IMR-90 (cell line): ENCODE measurements at regions not wholly inside any gene's neighbourhood (a gene's known extent, or its start where the extent isn't known, plus 50 kb on each side); places are given as distances from the start of the nearest gene placed in this dataset.

ENCODE experiments used
- ATAC-seq: fragments of 200-7000 bp; cut with Tn5 transposase; 2 replicates; pipeline ENCODE4 v1.9.1; 2020; ENCODE audit warnings: low read depth, mild to moderate bottlenecking, moderate library complexity
- BruUV-seq: library from RNA; stranded (reverse); fragments of 400-500 nt; replicated peaks from 2 replicates; lab custom pipeline; 2021; lab: Mats Ljungman, UMichigan
- CTCF ChIA-PET: fragments of 300-600 bp; formaldehyde crosslinking; extraction: SDS; loops from one replicate; lab custom pipeline; 2021; ENCODE audit warnings: antibody characterized with exemption; lab: Yijun Ruan, JAX
- POLR2A ChIA-PET: fragments of 300-600 bp; sonication (Branson Sonifier 250); formaldehyde crosslinking; loops from one replicate; lab custom pipeline; 2022; ENCODE audit warnings: antibody characterized with exemption; ENCODE audit not compliant: unreplicated experiment; lab: Charles Lee
- DNase-seq: peaks from one replicate; pipeline ENCODE4 v3.0.0; 2013
- H2AFZ ChIP-seq: replicated peaks from 2 replicates; pipeline ENCODE3; 2013; ENCODE audit warnings: low read length, mild to moderate bottlenecking; ENCODE audit not compliant: poor library complexity
- H2AK5ac ChIP-seq: 2 replicates; pipeline ENCODE4 v1.6.1; 2013; ENCODE audit warnings: low read depth, low read length, inconsistent platforms
- H2AK9ac ChIP-seq: replicated peaks from 2 replicates; pipeline ENCODE3; 2013; ENCODE audit warnings: mild to moderate bottlenecking, low read depth, low read length, moderate library complexity; ENCODE audit not compliant: poor library complexity
- H2BK120ac ChIP-seq: 2 replicates; pipeline ENCODE4 v1.6.1; 2013; ENCODE audit warnings: low read depth, low read length, inconsistent platforms
- H2BK15ac ChIP-seq: 3 replicates; pipeline ENCODE4 v1.6.1; 2013; ENCODE audit warnings: low read depth, low read length, inconsistent platforms
- H2BK20ac ChIP-seq: 2 replicates; pipeline ENCODE4 v1.6.1; 2013; ENCODE audit warnings: low read depth, mild to moderate bottlenecking, inconsistent platforms, low read length, moderate library complexity
- H2BK5ac ChIP-seq: 2 replicates; pipeline ENCODE4 v1.6.1; 2013; ENCODE audit warnings: mild to moderate bottlenecking, low read depth, low read length, inconsistent platforms; ENCODE audit not compliant: poor library complexity, severe bottlenecking
- H3K14ac ChIP-seq: replicated peaks from 2 replicates; pipeline ENCODE4 v1.6.1; 2013; ENCODE audit warnings: low read depth, low read length, inconsistent platforms
- H3K18ac ChIP-seq: 2 replicates; pipeline ENCODE4 v1.6.1; 2013; ENCODE audit warnings: low read depth, low read length, control low read depth
- H3K23ac ChIP-seq: 2 replicates; pipeline ENCODE4 v1.6.1; 2013; ENCODE audit warnings: low read depth, low read length, inconsistent platforms
- H3K27ac ChIP-seq: 2 replicates; pipeline ENCODE4 v1.5.1; 2013; ENCODE audit warnings: mild to moderate bottlenecking, control low read depth, low read length; ENCODE audit not compliant: insufficient read depth
- H3K27me3 ChIP-seq: 2 replicates; pipeline ENCODE4 v1.6.1; 2013; ENCODE audit warnings: low read length; ENCODE audit not compliant: control insufficient read depth, insufficient read depth
- H3K36me3 ChIP-seq: 2 replicates; pipeline ENCODE4 v1.6.1; 2013; ENCODE audit warnings: low read length, mixed read lengths; ENCODE audit not compliant: control insufficient read depth, insufficient read depth
- H3K4ac ChIP-seq: 2 replicates; pipeline ENCODE4 v1.6.1; 2013; ENCODE audit warnings: low read depth, low read length, inconsistent platforms
- H3K4me1 ChIP-seq: 2 replicates; pipeline ENCODE4 v1.6.1; 2013; ENCODE audit warnings: low read length, mixed read lengths; ENCODE audit not compliant: control insufficient read depth, insufficient read depth
- H3K4me2 ChIP-seq: 2 replicates; pipeline ENCODE4 v1.6.1; 2013; ENCODE audit warnings: low read depth, mild to moderate bottlenecking, control low read depth, low read length, moderate library complexity
- H3K4me3 ChIP-seq: 2 replicates; pipeline ENCODE4 v1.5.1; 2013; ENCODE audit warnings: low read depth, mild to moderate bottlenecking, control low read depth, low read length, moderate library complexity; ENCODE audit not compliant: insufficient read depth
- H3K56ac ChIP-seq: 2 replicates; pipeline ENCODE4 v1.6.1; 2013; ENCODE audit warnings: low read length, inconsistent platforms; ENCODE audit not compliant: insufficient read depth; ENCODE audit errors: extremely low read depth
- H3K79me1 ChIP-seq, 2 experiments: 2 replicates each; pipeline ENCODE4 v1.6.1; 2013; ENCODE audit warnings: low read length in 2 of 2, inconsistent platforms in 1 of 2, low read depth in 1 of 2
- H3K9ac ChIP-seq: 2 replicates; pipeline ENCODE4 v1.6.1; 2013; ENCODE audit warnings: low read depth, low read length, control low read depth
- H3K9me1 ChIP-seq: 2 replicates; pipeline ENCODE4 v1.6.1; 2013; ENCODE audit warnings: low read length, inconsistent platforms; ENCODE audit not compliant: insufficient read depth
- H3K9me3 ChIP-seq: 2 replicates; pipeline ENCODE4 v1.6.1; 2013; ENCODE audit warnings: low read length; ENCODE audit not compliant: control insufficient read depth, insufficient read depth
- H4K20me1 ChIP-seq: 2 replicates; pipeline ENCODE4 v1.6.1; 2013; ENCODE audit warnings: low read length, inconsistent platforms; ENCODE audit not compliant: insufficient read depth
- H4K5ac ChIP-seq: 2 replicates; pipeline ENCODE4 v1.6.1; 2013; ENCODE audit warnings: mild to moderate bottlenecking, low read depth, low read length, control low read depth
- H4K8ac ChIP-seq, 2 experiments: 2 replicates each; pipeline ENCODE4 v1.6.1; 2013; ENCODE audit warnings: low read depth in 2 of 2, low read length in 2 of 2, control low read depth in 1 of 2, inconsistent platforms in 1 of 2
- H4K91ac ChIP-seq: 2 replicates; pipeline ENCODE4 v1.6.1; 2013; ENCODE audit warnings: low read depth, low read length, inconsistent platforms; ENCODE audit not compliant: insufficient read depth
- RAD21 ChIP-seq: IDR thresholded peaks from 2 replicates; pipeline ENCODE4 v1.6.1; 2012; ENCODE audit warnings: low read length, improper control_type of control experiment
- RFX5 ChIP-seq: IDR thresholded peaks from 2 replicates; pipeline ENCODE4 v1.8.0; 2012; ENCODE audit warnings: low read depth, mild to moderate bottlenecking, low read length, moderate library complexity
- SMC3 ChIP-seq: fragments of 150-350 bp; IDR thresholded peaks from 2 replicates; pipeline ENCODE4 v1.6.1; 2016; ENCODE audit warnings: low read depth, mild to moderate bottlenecking, antibody characterized with exemption, low read length, moderate library complexity
- WGBS, 2 experiments: methylation state at CpG; one replicate each; pipeline versions ENCODE4 v1.1.5 to v1.1.7; 2013; ENCODE audit warnings: missing lambda C conversion rate in 2 of 2; ENCODE audit not compliant: insufficient read length in 1 of 2; ENCODE audit errors: extremely low coverage in 2 of 2; 5-methylcytosine and 5-hydroxymethylcytosine counted together
- dilution Hi-C: fragments of 300-500 bp; cut with HindIII; formaldehyde crosslinking; loops from one replicate; pipeline ENCODE4 v1.14.3; 2018; ENCODE audit warnings: low sequenced_read_pairs; ENCODE audit not compliant: unreplicated experiment
- in situ Hi-C: fragments of 300-500 bp; cut with MboI; formaldehyde crosslinking; loops from 3 replicates; pipeline ENCODE4 v1.14.3; 2019; ENCODE audit warnings: low sequenced_read_pairs, inconsistent platforms, mixed read lengths
- intact Hi-C: fragments of 100-400 bp; cut with micrococcal nuclease; formaldehyde crosslinking; loops from 2 replicates; pipeline ENCODE4 v1.10.0; 2022

GRCh38 chr2:8537562-8538155 is 144.2 kb upstream of the ID2 start:
- Histone ChIP-seq H3K56ac (no peak overlapping the region), H2BK20ac (no peak overlapping the region), H2AK5ac (no peak overlapping the region), H3K27ac (no peak overlapping the region), H2BK15ac (no peak overlapping the region), H2AFZ (no peak overlapping the region), H3K36me3 (no peaks in the 10 kb centered on the region), H2BK5ac (no peak overlapping the region), H4K20me1 (no peaks in the 10 kb centered on the region), H3K4me2 (no peak overlapping the region), H4K91ac (no peak overlapping the region; the same call in 1 of the 2 replicates), H4K8ac (no peak overlapping the region; a peak in 1 of 4 replicates), H3K9me3 (no peaks in the 10 kb centered on the region), H3K79me1 (no peaks in the 10 kb centered on the region), H3K27me3 (0 out of 2 replicates have a peak, but pooled peaks cover 2% of the 10 kb centered on the region), H3K14ac (no peak overlapping the region), H2BK120ac (no peak overlapping the region), H2AK9ac (no peak overlapping the region), H4K5ac (no peak overlapping the region), H3K18ac (no peak overlapping the region), H3K23ac (no peak overlapping the region), H3K4me1 (peaks cover 12% of the 10 kb centered on the region; the same call in 1 of the 2 replicates), H3K9me1 (no peaks in the 10 kb centered on the region), H3K9ac (no peak overlapping the region), H3K4me3 (no peak overlapping the region), H3K4ac (no peak overlapping the region)
- dilution Hi-C loops, result no loop called here
- no TSS peak for BruUV-seq
- intact Hi-C loops, result no loop called here
- CTCF ChIA-PET, result no interaction called here
- ATAC-seq (no peak), DNase-seq (no peak)
- WGBS, 2 experiments, result 60% methylated on average over 1 of the region's 4 CpGs; no CpG with 5 or more reads in 1 of the 2 experiments
- POLR2A ChIA-PET, result interaction anchor here (0.6 kb wide), 1 partner anchor 787 kb away, joined by 4 read pairs; no protein-coding TSS in a partner anchor
- TF ChIP-seq RFX5 (no peak), RAD21 (no peak), SMC3 (no peak)
- in situ Hi-C loops, result no loop called here
